ENCODE measurements at regions not wholly inside any gene's neighbourhood (a gene's known extent, or its start where the extent isn't known, plus 50 kb on each side); places are given as distances from the start of the nearest gene placed in this dataset.
"Not testable (repeated sequence)": the region's sequence is repeated elsewhere in the genome, so short reads cannot be mapped to it uniquely, and the experiment has no call there.

DNA sequence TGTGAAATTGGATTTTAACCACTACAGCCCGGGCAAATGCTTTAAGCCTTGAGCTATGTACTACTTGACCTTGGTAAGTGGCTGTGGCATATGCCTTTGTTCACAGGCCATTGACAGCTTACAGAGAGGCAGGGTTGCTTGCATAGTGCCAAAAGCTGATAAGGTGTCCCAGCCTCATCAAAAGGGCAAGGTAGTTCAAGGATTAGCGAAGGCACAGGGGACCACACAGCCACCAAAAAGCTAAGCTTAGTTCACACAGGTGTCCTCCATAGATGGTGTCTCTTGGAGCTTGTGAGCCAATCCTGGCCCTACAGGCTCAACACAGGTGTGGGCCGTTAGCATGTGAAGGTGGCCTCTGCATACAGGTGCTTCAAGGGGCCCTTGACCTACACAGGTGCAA, 86.8 kb downstream of the ZNF622 start:
- H3K27me3 Mint-ChIP-seq (ENCODE audit: low read depth), result no peaks in the 10 kb centered on the region
- no peaks in the 10 kb centered on the region for H3K9me3 Mint-ChIP-seq
- H3K4me3 Mint-ChIP-seq, result no peak overlapping the region
- CTCF ChIA-PET, result no interaction called here
- POLR2A ChIA-PET, result no interaction called here
- no peaks in the 10 kb centered on the region for H3K36me3 Mint-ChIP-seq
- H3K4me1 Mint-ChIP-seq, result peaks cover 13% of the 10 kb centered on the region
- DNase-seq (ENCODE audit: low spot score) (no peak), ATAC-seq (no peak)
- TF ChIP-seq, protein P1, sequence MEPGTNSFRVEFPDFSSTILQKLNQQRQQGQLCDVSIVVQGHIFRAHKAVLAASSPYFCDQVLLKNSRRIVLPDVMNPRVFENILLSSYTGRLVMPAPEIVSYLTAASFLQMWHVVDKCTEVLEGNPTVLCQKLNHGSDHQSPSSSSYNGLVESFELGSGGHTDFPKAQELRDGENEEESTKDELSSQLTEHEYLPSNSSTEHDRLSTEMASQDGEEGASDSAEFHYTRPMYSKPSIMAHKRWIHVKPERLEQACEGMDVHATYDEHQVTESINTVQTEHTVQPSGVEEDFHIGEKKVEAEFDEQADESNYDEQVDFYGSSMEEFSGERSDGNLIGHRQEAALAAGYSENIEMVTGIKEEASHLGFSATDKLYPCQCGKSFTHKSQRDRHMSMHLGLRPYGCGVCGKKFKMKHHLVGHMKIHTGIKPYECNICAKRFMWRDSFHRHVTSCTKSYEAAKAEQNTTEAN (CRISPR knock-in tag; IDR thresholded peaks at IDR 0.05), result no peak
- TF ChIP-seq, protein P2, sequence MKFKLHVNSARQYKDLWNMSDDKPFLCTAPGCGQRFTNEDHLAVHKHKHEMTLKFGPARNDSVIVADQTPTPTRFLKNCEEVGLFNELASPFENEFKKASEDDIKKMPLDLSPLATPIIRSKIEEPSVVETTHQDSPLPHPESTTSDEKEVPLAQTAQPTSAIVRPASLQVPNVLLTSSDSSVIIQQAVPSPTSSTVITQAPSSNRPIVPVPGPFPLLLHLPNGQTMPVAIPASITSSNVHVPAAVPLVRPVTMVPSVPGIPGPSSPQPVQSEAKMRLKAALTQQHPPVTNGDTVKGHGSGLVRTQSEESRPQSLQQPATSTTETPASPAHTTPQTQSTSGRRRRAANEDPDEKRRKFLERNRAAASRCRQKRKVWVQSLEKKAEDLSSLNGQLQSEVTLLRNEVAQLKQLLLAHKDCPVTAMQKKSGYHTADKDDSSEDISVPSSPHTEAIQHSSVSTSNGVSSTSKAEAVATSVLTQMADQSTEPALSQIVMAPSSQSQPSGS (CRISPR knock-in tag; IDR thresholded peaks at IDR 0.05; ENCODE audit: borderline replicate concordance, low read depth), result no peak
- TF ChIP-seq ATF1 (CRISPR knock-in tag; IDR thresholded peaks at IDR 0.05), result no peak
- no peak for TF ChIP-seq ZNF416 (CRISPR knock-in tag; IDR thresholded peaks at IDR 0.05)
- no peak for TF ChIP-seq ESRRA (CRISPR knock-in tag; IDR thresholded peaks at IDR 0.05; ENCODE audit: borderline replicate concordance)
- H3K27ac Mint-ChIP-seq, result no peak overlapping the region

DNA sequence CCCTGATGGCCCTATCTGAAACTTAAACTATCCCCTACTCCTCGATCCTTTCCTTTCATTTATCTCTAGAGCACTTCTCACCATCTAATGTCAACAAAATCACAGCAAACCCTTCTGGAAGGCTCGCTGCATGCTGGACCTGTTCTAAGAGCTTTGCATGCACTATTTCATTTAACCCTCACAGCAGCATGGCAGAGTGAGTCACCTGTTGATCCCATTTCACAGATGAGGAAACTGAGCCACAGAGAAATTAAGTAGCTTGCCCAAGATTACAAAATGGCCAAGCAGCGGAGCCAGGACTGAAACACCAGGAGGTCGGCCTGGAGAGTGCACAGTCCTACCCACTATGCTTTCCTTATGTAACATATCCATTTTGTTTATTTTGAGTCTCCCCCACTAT, 93.1 kb downstream of the ZNF622 start:
- CTCF ChIA-PET, result no interaction called here

DNA sequence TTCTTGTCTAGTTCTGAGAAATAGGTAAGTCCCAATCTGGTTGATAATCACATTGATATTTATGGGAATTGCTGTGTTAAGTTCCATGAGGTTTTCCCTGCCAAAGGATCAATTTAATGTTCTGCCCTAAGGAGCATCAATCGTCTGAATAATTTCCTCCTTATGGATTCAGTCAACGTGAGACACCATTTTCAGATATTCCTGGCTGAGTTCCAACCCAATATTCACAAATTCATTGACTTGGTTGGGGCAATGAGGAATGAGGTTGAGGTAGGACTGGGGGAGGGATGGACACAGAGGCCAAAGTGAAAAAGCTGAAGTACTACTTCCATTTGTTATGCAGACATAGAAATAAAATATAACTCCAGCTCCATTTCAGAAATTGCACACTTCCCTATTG, 99.1 kb downstream of the ZNF622 start:
- peaks cover 17% of the 10 kb centered on the region for H3K9me3 Mint-ChIP-seq

More for the DNA sequence above, 93.1 kb downstream of the ZNF622 start:
- no peak for DNase-seq (ENCODE audit: low spot score)
- Mint-ChIP-seq H3K27ac (no peak overlapping the region), H3K36me3 (no peaks in the 10 kb centered on the region), H3K4me3 (no peak overlapping the region), H3K27me3 (ENCODE audit: low read depth) (no peaks in the 10 kb centered on the region), H3K9me3 (peaks cover 5% of the 10 kb centered on the region; the same call in 1 of the 2 replicates), H3K4me1 (peaks cover 13% of the 10 kb centered on the region)
- TF ChIP-seq ZNF396 (CRISPR knock-in tag; IDR thresholded peaks at IDR 0.05; ENCODE audit: borderline replicate concordance) (no peak), RELA (CRISPR knock-in tag; IDR thresholded peaks at IDR 0.05; ENCODE audit: borderline replicate concordance) (no peak)
- ATAC-seq, result no peak
- POLR2A ChIA-PET, result no interaction called here

DNA sequence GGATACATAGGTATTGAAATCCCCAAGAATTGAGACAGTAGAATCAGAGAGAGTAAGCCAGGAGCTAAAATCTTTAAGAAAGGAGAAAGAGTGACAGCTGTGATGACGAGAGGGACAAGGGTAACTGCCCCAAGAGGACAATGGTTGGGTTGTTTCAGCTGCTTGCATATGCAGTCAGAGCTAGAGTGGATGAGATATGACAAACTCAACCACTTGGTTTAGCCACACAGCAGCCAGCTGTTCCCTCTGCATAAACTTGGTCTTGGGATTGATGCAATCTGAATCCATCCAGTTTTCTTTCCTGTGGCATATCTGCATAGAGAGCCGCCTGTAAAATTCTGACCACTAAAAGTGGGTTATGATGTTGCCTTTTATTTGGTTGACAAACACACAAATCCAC, 100.7 kb downstream of the ZNF622 start:
- ChIA-PET POLR2A (no interaction called here), CTCF (no interaction called here)
- ATAC-seq (no peak), DNase-seq (ENCODE audit: low spot score) (no peak)
- Mint-ChIP-seq H3K27me3 (ENCODE audit: low read depth) (no peaks in the 10 kb centered on the region; the same call in 1 of the 2 replicates), H3K4me3 (no peak overlapping the region), H3K27ac (no peak overlapping the region), H3K9me3 (peaks cover 12% of the 10 kb centered on the region), H3K4me1 (no peaks in the 10 kb centered on the region), H3K36me3 (no peaks in the 10 kb centered on the region)
- TF ChIP-seq, protein P3, sequence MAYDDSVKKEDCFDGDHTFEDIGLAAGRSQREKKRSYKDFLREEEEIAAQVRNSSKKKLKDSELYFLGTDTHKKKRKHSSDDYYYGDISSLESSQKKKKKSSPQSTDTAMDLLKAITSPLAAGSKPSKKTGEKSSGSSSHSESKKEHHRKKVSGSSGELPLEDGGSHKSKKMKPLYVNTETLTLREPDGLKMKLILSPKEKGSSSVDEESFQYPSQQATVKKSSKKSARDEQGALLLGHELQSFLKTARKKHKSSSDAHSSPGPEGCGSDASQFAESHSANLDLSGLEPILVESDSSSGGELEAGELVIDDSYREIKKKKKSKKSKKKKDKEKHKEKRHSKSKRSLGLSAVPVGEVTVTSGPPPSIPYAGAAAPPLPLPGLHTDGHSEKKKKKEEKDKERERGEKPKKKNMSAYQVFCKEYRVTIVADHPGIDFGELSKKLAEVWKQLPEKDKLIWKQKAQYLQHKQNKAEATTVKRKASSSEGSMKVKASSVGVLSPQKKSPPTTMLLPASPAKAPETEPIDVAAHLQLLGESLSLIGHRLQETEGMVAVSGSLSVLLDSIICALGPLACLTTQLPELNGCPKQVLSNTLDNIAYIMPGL (CRISPR knock-in tag; IDR thresholded peaks at IDR 0.05), result no peak
- TF ChIP-seq ZBTB21 (CRISPR knock-in tag; IDR thresholded peaks at IDR 0.05; ENCODE audit: borderline replicate concordance) (no peak), ZNF416 (CRISPR knock-in tag; IDR thresholded peaks at IDR 0.05) (no peak), KAT7 (CRISPR knock-in tag; IDR thresholded peaks at IDR 0.05; ENCODE audit: borderline replicate concordance) (no peak), CREM (CRISPR knock-in tag; IDR thresholded peaks at IDR 0.05) (no peak)
- TF ChIP-seq, protein P4, sequence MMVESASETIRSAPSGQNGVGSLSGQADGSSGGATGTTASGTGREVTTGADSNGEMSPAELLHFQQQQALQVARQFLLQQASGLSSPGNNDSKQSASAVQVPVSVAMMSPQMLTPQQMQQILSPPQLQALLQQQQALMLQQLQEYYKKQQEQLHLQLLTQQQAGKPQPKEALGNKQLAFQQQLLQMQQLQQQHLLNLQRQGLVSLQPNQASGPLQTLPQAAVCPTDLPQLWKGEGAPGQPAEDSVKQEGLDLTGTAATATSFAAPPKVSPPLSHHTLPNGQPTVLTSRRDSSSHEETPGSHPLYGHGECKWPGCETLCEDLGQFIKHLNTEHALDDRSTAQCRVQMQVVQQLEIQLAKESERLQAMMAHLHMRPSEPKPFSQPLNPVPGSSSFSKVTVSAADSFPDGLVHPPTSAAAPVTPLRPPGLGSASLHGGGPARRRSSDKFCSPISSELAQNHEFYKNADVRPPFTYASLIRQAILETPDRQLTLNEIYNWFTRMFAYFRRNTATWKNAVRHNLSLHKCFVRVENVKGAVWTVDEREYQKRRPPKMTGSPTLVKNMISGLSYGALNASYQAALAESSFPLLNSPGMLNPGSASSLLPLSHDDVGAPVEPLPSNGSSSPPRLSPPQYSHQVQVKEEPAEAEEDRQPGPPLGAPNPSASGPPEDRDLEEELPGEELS (CRISPR knock-in tag; IDR thresholded peaks at IDR 0.05), result no peak

More for the DNA sequence above, 99.1 kb downstream of the ZNF622 start:
- TF ChIP-seq, protein P5, sequence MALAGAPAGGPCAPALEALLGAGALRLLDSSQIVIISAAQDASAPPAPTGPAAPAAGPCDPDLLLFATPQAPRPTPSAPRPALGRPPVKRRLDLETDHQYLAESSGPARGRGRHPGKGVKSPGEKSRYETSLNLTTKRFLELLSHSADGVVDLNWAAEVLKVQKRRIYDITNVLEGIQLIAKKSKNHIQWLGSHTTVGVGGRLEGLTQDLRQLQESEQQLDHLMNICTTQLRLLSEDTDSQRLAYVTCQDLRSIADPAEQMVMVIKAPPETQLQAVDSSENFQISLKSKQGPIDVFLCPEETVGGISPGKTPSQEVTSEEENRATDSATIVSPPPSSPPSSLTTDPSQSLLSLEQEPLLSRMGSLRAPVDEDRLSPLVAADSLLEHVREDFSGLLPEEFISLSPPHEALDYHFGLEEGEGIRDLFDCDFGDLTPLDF (CRISPR knock-in tag; IDR thresholded peaks at IDR 0.05), result no peak
- TF ChIP-seq ZBTB21 (CRISPR knock-in tag; IDR thresholded peaks at IDR 0.05; ENCODE audit: borderline replicate concordance), result no peak
- TF ChIP-seq TEAD1 (CRISPR knock-in tag; IDR thresholded peaks at IDR 0.05), result no peak
- TF ChIP-seq GABPB1 (CRISPR knock-in tag; IDR thresholded peaks at IDR 0.05), result no peak
- no peak for ATAC-seq
- ChIA-PET CTCF (no interaction called here), POLR2A (no interaction called here)
- H3K27me3 Mint-ChIP-seq (ENCODE audit: low read depth), result no peaks in the 10 kb centered on the region; the same call in 1 of the 2 replicates
- H3K27ac Mint-ChIP-seq, result no peak overlapping the region
- H3K4me1 Mint-ChIP-seq, result no peaks in the 10 kb centered on the region
- no peaks in the 10 kb centered on the region for H3K36me3 Mint-ChIP-seq
- DNase-seq (ENCODE audit: low spot score), result no peak
- H3K4me3 Mint-ChIP-seq, result no peak overlapping the region

DNA sequence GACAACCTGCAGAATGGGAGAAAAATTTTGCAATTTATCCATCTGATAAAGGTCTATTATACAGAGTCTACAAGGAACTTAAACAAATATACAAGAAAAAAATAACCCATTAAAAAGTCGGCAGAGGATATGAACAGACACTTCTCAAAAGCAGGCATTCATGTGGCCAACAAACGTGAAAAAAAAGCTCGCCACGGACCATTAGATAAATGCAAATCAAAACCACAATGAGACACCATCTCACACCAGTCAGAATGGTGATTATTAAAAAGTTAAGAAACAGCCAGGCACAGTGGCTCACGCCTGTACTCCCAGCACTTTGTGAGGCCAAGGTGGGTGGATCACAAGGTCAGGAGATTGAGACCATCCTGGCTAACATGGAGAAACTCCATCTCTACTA, 112.2 kb downstream of the ZNF622 start:
- ATAC-seq; H3K27me3 Mint-ChIP-seq (ENCODE audit: low read depth); DNase-seq (ENCODE audit: low spot score); H3K4me3 Mint-ChIP-seq; H3K36me3 Mint-ChIP-seq; H3K4me1 Mint-ChIP-seq; H3K27ac Mint-ChIP-seq; CTCF ChIA-PET; POLR2A ChIA-PET: not testable (repeated sequence)
- peaks cover 39% of the 10 kb centered on the region for H3K9me3 Mint-ChIP-seq

All from WTC11 (cell line).